ENCODE measurements at regions not wholly inside any gene's neighbourhood (a gene's known extent, or its start where the extent isn't known, plus 50 kb on each side); places are given as distances from the start of the nearest gene placed in this dataset.

DNA sequence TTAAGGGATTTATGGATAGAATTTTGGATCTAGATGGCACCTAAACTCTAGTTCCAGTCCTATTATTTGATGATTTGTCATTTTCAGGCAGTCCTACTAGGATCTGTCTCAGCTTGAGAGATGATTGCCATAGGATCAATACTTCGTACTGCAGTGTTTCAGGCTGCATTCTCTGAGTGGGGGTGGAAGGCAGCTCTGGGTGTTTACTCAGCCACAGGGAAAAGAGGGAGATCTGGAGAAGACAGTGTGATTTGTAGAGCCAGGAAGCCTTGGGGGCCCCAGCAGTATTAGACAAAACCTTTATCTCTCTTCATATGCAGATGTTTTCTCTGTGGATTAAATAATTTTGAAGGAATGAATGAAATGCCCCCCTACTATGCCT, 188.4 kb upstream of the SYNPR start:
- in situ Hi-C loops (cut with HindIII; ENCODE audit: low sequenced_read_pairs) = no loop called here

DNA sequence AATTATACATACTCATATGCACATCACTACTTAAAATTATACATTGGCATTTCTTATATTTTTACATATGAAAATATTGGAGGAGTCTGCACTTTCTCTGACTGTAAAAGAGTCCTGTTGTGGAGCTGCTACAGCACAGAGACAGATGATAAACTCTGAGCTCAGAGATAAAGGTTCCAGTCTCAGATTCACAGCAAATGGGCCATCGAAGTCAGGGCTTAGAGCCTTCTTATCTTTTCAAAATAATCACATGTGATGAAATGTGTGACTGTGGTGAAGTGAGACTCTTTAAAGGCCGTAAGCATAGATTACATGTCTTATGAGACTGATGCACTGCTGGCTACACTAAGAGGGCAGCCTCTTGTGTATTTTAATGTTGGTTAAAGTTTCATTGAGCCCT, 187.5 kb upstream of the SYNPR start:
- H3K4me3 ChIP-seq (ENCODE audit: low read depth, low read length) = no peak overlapping the region
- in situ Hi-C loops (cut with HindIII; ENCODE audit: low sequenced_read_pairs) = no loop called here
- DNase-seq (ENCODE audit: low read depth, low spot score) = no peak
- TF ChIP-seq, protein P1, sequence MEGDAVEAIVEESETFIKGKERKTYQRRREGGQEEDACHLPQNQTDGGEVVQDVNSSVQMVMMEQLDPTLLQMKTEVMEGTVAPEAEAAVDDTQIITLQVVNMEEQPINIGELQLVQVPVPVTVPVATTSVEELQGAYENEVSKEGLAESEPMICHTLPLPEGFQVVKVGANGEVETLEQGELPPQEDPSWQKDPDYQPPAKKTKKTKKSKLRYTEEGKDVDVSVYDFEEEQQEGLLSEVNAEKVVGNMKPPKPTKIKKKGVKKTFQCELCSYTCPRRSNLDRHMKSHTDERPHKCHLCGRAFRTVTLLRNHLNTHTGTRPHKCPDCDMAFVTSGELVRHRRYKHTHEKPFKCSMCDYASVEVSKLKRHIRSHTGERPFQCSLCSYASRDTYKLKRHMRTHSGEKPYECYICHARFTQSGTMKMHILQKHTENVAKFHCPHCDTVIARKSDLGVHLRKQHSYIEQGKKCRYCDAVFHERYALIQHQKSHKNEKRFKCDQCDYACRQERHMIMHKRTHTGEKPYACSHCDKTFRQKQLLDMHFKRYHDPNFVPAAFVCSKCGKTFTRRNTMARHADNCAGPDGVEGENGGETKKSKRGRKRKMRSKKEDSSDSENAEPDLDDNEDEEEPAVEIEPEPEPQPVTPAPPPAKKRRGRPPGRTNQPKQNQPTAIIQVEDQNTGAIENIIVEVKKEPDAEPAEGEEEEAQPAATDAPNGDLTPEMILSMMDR (IDR thresholded peaks at IDR 0.05; ENCODE audit: low read depth, low read length) = no peak

More for the DNA sequence above, 188.4 kb upstream of the SYNPR start:
- TF ChIP-seq, protein P1 (IDR thresholded peaks at IDR 0.05; ENCODE audit: low read depth, low read length) = no peak
- H3K4me3 ChIP-seq (ENCODE audit: low read depth, low read length) = no peak overlapping the region
- no peak for DNase-seq (ENCODE audit: low read depth, low spot score)

DNA sequence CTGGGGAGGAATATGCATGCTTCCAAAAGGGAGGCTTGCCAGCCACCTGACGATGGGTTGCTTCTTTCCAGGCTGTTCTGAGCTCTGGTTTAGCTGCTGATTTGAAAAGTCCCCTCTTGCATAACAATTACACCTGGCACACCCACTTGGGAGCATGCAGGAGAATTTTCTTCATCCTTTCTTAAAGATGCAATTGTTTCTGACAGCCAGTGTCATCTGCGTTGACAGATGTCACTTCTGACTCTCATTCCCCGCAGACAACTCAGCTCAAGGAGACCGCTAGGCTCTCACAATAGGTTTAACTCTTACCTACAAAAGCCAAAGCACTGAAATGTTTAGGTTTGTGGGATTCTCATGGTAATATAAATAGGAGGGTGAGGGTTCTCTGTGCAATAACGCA, 185.6 kb upstream of the SYNPR start:
- TF ChIP-seq, protein P1 (IDR thresholded peaks at IDR 0.05; ENCODE audit: low read depth, low read length) = no peak
- no peak overlapping the region for H3K4me3 ChIP-seq (ENCODE audit: low read depth, low read length)
- in situ Hi-C loops (cut with HindIII; ENCODE audit: low sequenced_read_pairs) = no loop called here
- no peak for DNase-seq (ENCODE audit: low read depth, low spot score)

DNA sequence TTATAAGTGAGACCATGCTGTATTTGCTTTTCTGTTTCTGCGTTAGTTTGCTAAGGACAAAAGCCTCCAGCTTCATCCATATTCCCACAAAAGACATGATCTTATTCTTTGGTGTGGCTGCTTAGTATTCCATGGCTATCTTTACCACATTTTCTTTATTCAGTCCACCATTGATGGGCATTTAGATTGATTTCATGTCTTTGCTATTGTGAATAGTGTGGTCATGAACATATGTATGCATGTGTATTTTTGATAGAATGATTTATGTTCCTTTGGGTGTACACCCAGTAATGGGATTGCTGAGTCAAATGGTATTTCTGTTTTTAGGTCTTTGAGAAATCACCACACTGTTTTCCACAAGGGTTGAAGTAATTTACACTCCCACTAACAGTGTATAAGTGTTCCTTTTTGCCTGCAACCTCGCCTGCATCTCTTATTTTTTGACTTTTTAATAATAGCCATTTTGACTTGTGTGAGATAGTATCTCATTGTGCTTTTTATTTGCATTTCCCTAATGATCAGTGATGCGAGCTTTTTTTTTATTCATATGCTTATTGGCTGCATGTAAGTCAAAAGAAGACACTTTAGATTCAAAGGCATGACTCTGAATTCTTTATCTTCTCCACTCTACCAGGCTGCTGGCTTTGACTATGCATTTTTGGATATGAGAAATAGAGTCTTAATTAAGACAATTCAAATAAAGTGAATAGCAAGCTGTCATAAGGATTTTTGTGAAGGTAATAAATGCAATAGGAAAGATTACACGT, 183.3 kb upstream of the SYNPR start:
- in situ Hi-C loops (cut with HindIII; ENCODE audit: low sequenced_read_pairs) = no loop called here
- H3K4me3 ChIP-seq (ENCODE audit: low read depth, low read length) = no peak overlapping the region
- no peak for DNase-seq (ENCODE audit: low read depth, low spot score)
- TF ChIP-seq, protein P1 (IDR thresholded peaks at IDR 0.05; ENCODE audit: low read depth, low read length) = no peak

DNA sequence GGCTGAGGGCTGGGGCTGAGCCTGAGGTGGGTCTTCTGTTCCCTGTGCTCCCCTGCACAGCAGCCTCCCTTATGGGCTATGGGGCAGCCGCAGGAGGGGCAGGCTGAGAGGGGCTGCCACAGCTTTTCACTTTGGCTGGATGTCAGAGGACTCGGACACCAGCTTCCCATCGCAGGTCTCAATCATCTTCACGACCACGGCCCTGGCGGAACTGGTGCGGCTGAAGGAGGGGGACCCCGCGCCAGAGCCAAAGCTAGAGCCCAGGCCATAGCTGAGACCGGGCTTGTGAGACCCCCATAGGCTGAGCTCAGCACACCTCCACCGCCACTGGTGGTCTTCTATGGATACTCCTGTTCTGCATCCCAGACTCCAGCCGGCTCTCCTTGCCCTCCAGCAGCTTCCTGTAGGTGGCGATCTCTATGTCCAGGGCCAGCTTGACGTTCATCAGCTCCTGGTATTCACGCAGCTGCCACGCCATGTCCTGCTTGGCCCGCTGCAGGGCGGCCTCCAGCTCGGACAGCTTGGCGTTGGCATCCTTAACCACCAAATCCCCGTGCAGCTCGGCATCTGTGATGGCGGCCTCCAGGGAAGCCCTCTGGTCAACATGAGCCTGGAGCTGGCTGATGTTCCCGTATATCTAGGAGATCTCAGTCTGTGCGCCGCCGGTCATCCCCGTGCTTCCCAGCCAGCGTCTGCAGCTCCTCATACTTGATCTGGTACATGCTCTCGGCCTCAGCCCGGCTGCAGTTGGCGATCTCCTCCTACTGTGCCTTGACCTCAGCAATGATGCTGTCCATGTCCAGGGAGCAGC, 181.7 kb upstream of the SYNPR start:
- TF ChIP-seq, protein P1 (IDR thresholded peaks at IDR 0.05; ENCODE audit: low read depth, low read length) = no peak
- H3K4me3 ChIP-seq (ENCODE audit: low read depth, low read length) = no peak overlapping the region
- in situ Hi-C loops (cut with HindIII; ENCODE audit: low sequenced_read_pairs) = no loop called here
- no peak for DNase-seq (ENCODE audit: low read depth, low spot score)

DNA sequence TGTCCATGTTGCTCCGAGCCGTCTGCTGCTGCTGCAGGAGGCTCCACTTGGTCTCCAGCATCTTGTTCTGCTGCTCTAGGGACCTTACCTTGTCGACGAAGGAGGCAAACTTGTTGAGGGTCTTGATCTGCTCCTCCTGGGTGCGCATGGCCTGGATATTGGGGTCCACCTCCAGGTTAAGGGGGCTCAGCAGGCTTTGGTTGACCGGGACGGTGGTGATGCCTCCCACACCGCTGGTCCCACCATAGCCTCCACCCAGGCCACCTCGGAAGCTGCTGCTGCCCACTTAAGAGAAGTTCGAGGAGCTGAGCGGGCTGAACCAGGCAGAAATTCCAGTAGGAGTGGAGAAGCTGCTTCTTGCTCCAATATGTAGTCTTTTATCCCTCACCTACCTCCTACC, 180.7 kb upstream of the SYNPR start:
- TF ChIP-seq, protein P1 (IDR thresholded peaks at IDR 0.05; ENCODE audit: low read depth, low read length) = no peak
- in situ Hi-C loops (cut with HindIII; ENCODE audit: low sequenced_read_pairs) = no loop called here
- H3K4me3 ChIP-seq (ENCODE audit: low read depth, low read length) = no peak overlapping the region
- no peak for DNase-seq (ENCODE audit: low read depth, low spot score)

Data from astrocyte of the spinal cord (primary cell).